SK-N-SH (cell line): ENCODE measurements at regions not wholly inside any gene's neighbourhood (a gene's known extent, or its start where the extent isn't known, plus 50 kb on each side); places are given as distances from the start of the nearest gene placed in this dataset.
A peak's percentile ranks its signal among the peaks of the same experiment; 100 is the strongest.

Experiments used
- EP300 ChIP-seq, 2 experiments: IDR thresholded peaks; 2 replicates each; pipeline versions ENCODE4 v1.4.0 to v1.6.1; 2012; ENCODE audit warnings: borderline replicate concordance in 1 of 2, low read depth in 1 of 2, low read length in 1 of 2
- JUND ChIP-seq: IDR thresholded peaks from 2 replicates; pipeline ENCODE4 v1.4.0; 2012
- POLR2AphosphoS5 ChIP-seq: IDR thresholded peaks from 2 replicates; pipeline ENCODE4 v1.6.1; 2012; ENCODE audit warnings: low read depth, low read length
- TF ChIP-seq, protein P1 (sequence below): fragments of 200-600 bp; sonication (generic); IDR thresholded peaks from 2 replicates; pipeline ENCODE4 v1.6.1; 2017; ENCODE audit warnings: antibody characterized with exemption, mild to moderate bottlenecking, moderate library complexity
- TF ChIP-seq, protein P2 (sequence below): IDR thresholded peaks from 2 replicates; pipeline ENCODE4 v1.6.1; 2012; ENCODE audit warnings: mild to moderate bottlenecking, low read depth, low read length, moderate library complexity

DNA sequence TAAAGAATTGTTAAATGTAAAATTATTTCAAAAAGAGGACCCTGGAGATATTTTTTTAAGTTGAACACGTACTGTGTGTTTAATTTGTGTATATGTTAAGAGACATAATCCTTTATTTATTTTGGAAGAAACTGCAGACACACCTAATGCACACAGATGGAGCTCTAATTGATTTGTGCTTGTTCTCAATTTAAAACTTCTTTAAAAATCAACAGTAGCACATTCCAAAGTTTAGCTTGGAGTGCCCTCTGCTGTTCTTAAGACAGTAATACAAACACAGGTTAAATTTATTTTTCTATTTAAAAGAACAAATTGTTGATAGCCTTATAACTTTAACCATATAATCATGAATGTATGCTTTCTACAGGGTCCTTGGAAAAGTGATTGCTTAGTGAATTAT lies 277.6 kb upstream of the ADAMTS16 start:
- TF ChIP-seq POLR2AphosphoS5 (no peak), JUND (no peak), EP300 (IDR thresholded peaks at IDR 0.05; ENCODE audit: borderline replicate concordance in 1 of 2, low read depth in 1 of 2, low read length in 1 of 2) (no peak)
- TF ChIP-seq, protein P1, sequence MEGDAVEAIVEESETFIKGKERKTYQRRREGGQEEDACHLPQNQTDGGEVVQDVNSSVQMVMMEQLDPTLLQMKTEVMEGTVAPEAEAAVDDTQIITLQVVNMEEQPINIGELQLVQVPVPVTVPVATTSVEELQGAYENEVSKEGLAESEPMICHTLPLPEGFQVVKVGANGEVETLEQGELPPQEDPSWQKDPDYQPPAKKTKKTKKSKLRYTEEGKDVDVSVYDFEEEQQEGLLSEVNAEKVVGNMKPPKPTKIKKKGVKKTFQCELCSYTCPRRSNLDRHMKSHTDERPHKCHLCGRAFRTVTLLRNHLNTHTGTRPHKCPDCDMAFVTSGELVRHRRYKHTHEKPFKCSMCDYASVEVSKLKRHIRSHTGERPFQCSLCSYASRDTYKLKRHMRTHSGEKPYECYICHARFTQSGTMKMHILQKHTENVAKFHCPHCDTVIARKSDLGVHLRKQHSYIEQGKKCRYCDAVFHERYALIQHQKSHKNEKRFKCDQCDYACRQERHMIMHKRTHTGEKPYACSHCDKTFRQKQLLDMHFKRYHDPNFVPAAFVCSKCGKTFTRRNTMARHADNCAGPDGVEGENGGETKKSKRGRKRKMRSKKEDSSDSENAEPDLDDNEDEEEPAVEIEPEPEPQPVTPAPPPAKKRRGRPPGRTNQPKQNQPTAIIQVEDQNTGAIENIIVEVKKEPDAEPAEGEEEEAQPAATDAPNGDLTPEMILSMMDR = peak; percentile 84
- TF ChIP-seq, protein P2, sequence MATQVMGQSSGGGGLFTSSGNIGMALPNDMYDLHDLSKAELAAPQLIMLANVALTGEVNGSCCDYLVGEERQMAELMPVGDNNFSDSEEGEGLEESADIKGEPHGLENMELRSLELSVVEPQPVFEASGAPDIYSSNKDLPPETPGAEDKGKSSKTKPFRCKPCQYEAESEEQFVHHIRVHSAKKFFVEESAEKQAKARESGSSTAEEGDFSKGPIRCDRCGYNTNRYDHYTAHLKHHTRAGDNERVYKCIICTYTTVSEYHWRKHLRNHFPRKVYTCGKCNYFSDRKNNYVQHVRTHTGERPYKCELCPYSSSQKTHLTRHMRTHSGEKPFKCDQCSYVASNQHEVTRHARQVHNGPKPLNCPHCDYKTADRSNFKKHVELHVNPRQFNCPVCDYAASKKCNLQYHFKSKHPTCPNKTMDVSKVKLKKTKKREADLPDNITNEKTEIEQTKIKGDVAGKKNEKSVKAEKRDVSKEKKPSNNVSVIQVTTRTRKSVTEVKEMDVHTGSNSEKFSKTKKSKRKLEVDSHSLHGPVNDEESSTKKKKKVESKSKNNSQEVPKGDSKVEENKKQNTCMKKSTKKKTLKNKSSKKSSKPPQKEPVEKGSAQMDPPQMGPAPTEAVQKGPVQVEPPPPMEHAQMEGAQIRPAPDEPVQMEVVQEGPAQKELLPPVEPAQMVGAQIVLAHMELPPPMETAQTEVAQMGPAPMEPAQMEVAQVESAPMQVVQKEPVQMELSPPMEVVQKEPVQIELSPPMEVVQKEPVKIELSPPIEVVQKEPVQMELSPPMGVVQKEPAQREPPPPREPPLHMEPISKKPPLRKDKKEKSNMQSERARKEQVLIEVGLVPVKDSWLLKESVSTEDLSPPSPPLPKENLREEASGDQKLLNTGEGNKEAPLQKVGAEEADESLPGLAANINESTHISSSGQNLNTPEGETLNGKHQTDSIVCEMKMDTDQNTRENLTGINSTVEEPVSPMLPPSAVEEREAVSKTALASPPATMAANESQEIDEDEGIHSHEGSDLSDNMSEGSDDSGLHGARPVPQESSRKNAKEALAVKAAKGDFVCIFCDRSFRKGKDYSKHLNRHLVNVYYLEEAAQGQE = no peak
